RWPE2 (cell line): ENCODE measurements at regions not wholly inside any gene's neighbourhood (a gene's known extent, or its start where the extent isn't known, plus 50 kb on each side); places are given as distances from the start of the nearest gene placed in this dataset.

Experiments used
- ATAC-seq: fragments of 200-7000 bp; cut with Tn5 transposase; 3 replicates; pipeline ENCODE4 v1.9.1; 2021; ENCODE audit warnings: low read depth
- DNase-seq: peaks from one replicate; pipeline ENCODE4 v3.0.0-alpha.2; 2020; ENCODE audit warnings: low spot score
- H3K27ac ChIP-seq: fragments of 450-650 bp; 2 replicates; pipeline ENCODE4 v1.5.1; 2017; ENCODE audit warnings: mild to moderate bottlenecking; ENCODE audit not compliant: poor library complexity, severe bottlenecking
- H3K27me3 ChIP-seq: fragments of 250-450 bp; sonication (Bioruptor Pico); 2 replicates; pipeline ENCODE4 v1.5.1; 2021; ENCODE audit warnings: mild to moderate bottlenecking, moderate library complexity; ENCODE audit not compliant: insufficient read depth, poor library complexity, severe bottlenecking
- H3K36me3 ChIP-seq: fragments of 250-450 bp; sonication (Bioruptor Pico); 2 replicates; pipeline ENCODE4 v1.5.1; 2020; ENCODE audit warnings: low read depth, mild to moderate bottlenecking, moderate library complexity
- H3K4me1 ChIP-seq: fragments of 250-450 bp; sonication (Bioruptor Pico); 2 replicates; pipeline ENCODE4 v1.5.1; 2021; ENCODE audit warnings: mild to moderate bottlenecking, moderate library complexity; ENCODE audit not compliant: insufficient read depth, poor library complexity, severe bottlenecking
- H3K4me3 ChIP-seq: fragments of 250-450 bp; sonication (Bioruptor Pico); 2 replicates; pipeline ENCODE4 v1.5.1; 2021; ENCODE audit warnings: mild to moderate bottlenecking, moderate library complexity; ENCODE audit not compliant: severe bottlenecking
- H3K9me3 ChIP-seq: fragments of 250-450 bp; sonication (Bioruptor Pico); 2 replicates; pipeline ENCODE4 v1.5.1; 2021; ENCODE audit warnings: mild to moderate bottlenecking, moderate library complexity; ENCODE audit not compliant: severe bottlenecking
- TF ChIP-seq, protein P1 (sequence below): fragments of 450-650 bp; IDR thresholded peaks from one replicate; pipeline ENCODE4 v1.5.1; 2017; ENCODE audit warnings: mild to moderate bottlenecking, moderate library complexity; ENCODE audit not compliant: poor library complexity, severe bottlenecking

DNA sequence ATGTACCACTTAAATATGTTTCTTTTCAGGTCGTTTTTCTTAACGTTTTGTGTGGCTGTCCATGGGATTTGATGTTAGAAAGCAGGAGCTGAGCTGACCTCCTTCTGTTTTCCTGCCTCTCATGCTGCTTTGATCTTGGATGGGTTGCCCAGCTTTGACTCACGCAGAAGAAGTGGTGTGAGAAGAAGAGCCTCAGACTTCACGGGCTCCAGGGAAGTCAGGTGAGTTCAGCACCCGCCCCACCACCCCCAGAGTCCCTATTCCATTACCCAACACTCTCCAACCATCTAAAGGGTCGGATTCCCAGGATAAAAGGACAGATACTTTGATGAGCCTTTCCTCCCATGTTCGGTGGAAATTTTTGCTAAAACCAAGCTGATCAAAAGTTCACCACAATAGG lies 373.4 kb downstream of the IRX2 start:
- TF ChIP-seq, protein P1, sequence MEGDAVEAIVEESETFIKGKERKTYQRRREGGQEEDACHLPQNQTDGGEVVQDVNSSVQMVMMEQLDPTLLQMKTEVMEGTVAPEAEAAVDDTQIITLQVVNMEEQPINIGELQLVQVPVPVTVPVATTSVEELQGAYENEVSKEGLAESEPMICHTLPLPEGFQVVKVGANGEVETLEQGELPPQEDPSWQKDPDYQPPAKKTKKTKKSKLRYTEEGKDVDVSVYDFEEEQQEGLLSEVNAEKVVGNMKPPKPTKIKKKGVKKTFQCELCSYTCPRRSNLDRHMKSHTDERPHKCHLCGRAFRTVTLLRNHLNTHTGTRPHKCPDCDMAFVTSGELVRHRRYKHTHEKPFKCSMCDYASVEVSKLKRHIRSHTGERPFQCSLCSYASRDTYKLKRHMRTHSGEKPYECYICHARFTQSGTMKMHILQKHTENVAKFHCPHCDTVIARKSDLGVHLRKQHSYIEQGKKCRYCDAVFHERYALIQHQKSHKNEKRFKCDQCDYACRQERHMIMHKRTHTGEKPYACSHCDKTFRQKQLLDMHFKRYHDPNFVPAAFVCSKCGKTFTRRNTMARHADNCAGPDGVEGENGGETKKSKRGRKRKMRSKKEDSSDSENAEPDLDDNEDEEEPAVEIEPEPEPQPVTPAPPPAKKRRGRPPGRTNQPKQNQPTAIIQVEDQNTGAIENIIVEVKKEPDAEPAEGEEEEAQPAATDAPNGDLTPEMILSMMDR = no peak
- Histone ChIP-seq H3K27me3 (peaks cover 17% of the 10 kb centered on the region), H3K9me3 (no peaks in the 10 kb centered on the region), H3K27ac (no peak overlapping the region), H3K4me1 (no peaks in the 10 kb centered on the region), H3K4me3 (no peak overlapping the region), H3K36me3 (no peaks in the 10 kb centered on the region)
- DNase-seq (no peak), ATAC-seq (no peak)

DNA sequence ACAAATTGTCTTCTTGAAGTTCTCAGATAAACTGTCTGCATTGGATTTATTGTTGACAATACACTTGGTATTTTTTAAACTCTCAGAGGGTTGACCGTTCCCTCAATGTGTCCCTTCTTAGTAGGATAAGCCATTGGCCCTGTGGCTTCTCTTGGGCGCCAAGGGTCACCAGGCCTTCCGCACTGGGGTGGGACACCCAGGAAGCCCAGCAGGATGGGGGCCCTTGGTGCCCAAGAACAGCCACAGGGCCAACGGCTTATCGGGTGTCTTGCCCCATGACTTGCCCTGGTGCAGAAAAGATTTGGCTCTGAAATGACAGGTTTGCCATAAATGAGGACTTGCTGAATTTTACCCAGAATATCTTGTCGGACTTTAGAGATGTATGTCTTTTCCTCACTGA lies 375.0 kb downstream of the IRX2 start:
- no peak for ATAC-seq
- H3K9me3 ChIP-seq = no peaks in the 10 kb centered on the region
- H3K4me1 ChIP-seq = no peaks in the 10 kb centered on the region
- no peaks in the 10 kb centered on the region for H3K36me3 ChIP-seq
- TF ChIP-seq, protein P1 = no peak
- DNase-seq = no peak
- no peak overlapping the region for H3K27ac ChIP-seq
- no peak overlapping the region for H3K4me3 ChIP-seq
- H3K27me3 ChIP-seq = peaks cover 7% of the 10 kb centered on the region

DNA sequence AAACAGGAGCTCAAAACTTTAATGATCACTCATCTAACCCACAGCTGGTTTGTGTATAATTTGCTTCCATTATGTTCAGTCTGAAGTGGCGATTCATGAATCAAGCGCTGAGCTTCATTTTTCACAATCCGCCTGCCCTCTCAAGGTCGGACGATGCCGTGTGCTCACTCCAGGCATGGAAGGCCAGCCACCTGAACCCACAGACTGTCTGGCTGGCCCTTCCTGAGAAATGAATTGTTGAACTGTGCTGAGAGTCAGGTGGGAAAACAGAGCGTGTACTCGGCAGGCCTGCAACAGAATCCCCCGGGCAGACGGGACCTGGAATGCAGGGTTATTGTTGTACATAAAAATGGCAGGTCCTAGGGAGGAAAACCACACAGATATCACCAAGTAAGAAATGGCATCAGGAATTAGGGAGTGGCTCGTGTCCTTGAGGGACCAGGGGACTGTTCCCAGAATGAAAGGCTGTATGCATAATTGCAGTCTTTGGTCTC lies 375.7 kb downstream of the IRX2 start:
- Histone ChIP-seq H3K4me1 (no peaks in the 10 kb centered on the region), H3K9me3 (no peaks in the 10 kb centered on the region), H3K36me3 (no peaks in the 10 kb centered on the region), H3K27me3 (peaks cover 5% of the 10 kb centered on the region), H3K27ac (no peak overlapping the region), H3K4me3 (no peak overlapping the region)
- DNase-seq (no peak), ATAC-seq (no peak)
- TF ChIP-seq, protein P1 = no peak

DNA sequence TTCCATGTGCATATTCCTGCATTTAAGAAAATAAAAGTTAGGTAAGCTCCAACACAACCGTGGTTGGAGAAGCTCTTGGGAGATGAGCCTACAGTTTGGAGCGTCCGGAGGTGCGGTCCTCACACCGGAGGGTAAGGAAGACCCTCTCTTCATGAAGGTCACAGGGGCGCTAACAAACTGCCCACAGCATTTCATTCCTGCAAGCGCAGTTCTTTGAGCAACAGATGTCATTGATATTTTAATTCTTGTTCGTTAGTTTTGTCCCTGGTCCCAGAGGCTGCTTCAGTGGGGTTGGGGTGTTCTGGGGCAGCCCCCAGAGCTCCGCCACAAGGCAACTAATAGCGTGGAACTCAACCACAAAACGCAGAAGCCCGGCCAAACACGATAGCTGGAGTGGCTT lies 376.2 kb downstream of the IRX2 start:
- Histone ChIP-seq H3K27me3 (no peaks in the 10 kb centered on the region), H3K27ac (no peak overlapping the region), H3K36me3 (no peaks in the 10 kb centered on the region), H3K4me3 (no peak overlapping the region), H3K9me3 (no peaks in the 10 kb centered on the region), H3K4me1 (no peaks in the 10 kb centered on the region)
- ATAC-seq (no peak), DNase-seq (no peak)
- TF ChIP-seq, protein P1 = no peak

DNA sequence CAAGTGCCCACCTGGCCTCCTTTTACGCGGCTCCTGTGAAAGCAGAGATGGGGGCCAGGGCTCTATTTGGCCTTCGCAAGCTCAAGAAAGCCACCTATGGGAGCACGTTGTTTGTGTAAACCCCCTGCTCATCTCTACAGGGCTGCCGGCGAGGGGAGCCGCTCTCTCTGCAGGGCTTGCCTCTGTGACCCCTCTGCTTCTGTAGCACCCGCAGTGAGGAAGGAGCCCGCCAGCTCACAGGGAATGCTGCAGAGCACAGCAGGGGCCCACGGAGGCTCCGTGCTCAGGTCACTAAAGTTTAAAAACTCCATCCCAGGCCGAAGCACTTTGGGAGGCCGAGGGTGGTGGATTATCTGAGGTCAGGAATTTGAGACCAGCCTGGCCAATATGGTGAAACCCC lies 376.8 kb downstream of the IRX2 start:
- TF ChIP-seq, protein P1 = no peak
- no peak overlapping the region for H3K4me3 ChIP-seq
- H3K27ac ChIP-seq = no peak overlapping the region
- H3K36me3 ChIP-seq = no peaks in the 10 kb centered on the region
- ATAC-seq (no peak), DNase-seq (no peak)
- no peaks in the 10 kb centered on the region for H3K9me3 ChIP-seq
- no peaks in the 10 kb centered on the region for H3K27me3 ChIP-seq
- no peaks in the 10 kb centered on the region for H3K4me1 ChIP-seq
